Endothelial cell of umbilical vein (primary cell): ENCODE measurements at regions not wholly inside any gene's neighbourhood (a gene's known extent, or its start where the extent isn't known, plus 50 kb on each side); places are given as distances from the start of the nearest gene placed in this dataset.

ENCODE experiments used
- BruUV-seq: library from RNA; stranded (reverse); fragments of 400-500 nt; replicated peaks from 2 replicates; lab custom pipeline; 2021; lab: Mats Ljungman, UMichigan
- CTCF ChIA-PET: fragments of 300-600, 350-600 bp; sonication (Branson Sonifier 250); formaldehyde crosslinking; loops from one replicate; lab custom pipeline; 2021; ENCODE audit warnings: antibody characterized with exemption, inconsistent platforms; lab: Charles Lee
- POLR2A ChIA-PET: fragments of 300-600, 350-600 bp; sonication (Branson Sonifier 250); formaldehyde crosslinking; loops from one replicate; lab custom pipeline; 2021; ENCODE audit warnings: antibody characterized with exemption, inconsistent platforms; lab: Charles Lee
- DNase-seq: peaks from one replicate; pipeline ENCODE4 v3.0.0-alpha.2; 2011; ENCODE audit warnings: low read depth, low spot score
- FAIRE-seq: peaks from 2 replicates; lab custom pipeline; 2011; peaks lifted over from hg19 to GRCh38; lab: Jason Lieb, UNC
- H2AFZ ChIP-seq: 2 replicates; pipeline ENCODE4 v1.6.0; 2012; ENCODE audit warnings: low read depth, low read length, control low read depth, inconsistent platforms
- H3K27ac ChIP-seq: 2 replicates; pipeline ENCODE4 v1.5.1; 2011; ENCODE audit warnings: low read depth, mild to moderate bottlenecking, control low read depth, low read length, moderate library complexity; ENCODE audit not compliant: insufficient read depth
- H3K27me3 ChIP-seq, 2 experiments: 2 replicates each; pipeline versions ENCODE4 v1.6.0 to v1.6.1; 2011; ENCODE audit warnings: low read length in 2 of 2, mixed read lengths in 1 of 2; ENCODE audit not compliant: control insufficient read depth in 2 of 2, insufficient read depth in 2 of 2
- H3K36me3 ChIP-seq, 2 experiments: 2 replicates in 1 of 2; 3 replicates in 1 of 2; pipeline ENCODE4 v1.5.1; 2011; ENCODE audit warnings: low read length in 2 of 2, mild to moderate bottlenecking in 1 of 2, moderate library complexity in 1 of 2; ENCODE audit not compliant: control insufficient read depth in 2 of 2, insufficient read depth in 2 of 2; ENCODE audit errors: extremely low read depth in 1 of 2
- H3K4me1 ChIP-seq: 3 replicates; pipeline ENCODE4 v1.5.1; 2011; ENCODE audit warnings: mild to moderate bottlenecking, low read length; ENCODE audit not compliant: control insufficient read depth, insufficient read depth; ENCODE audit errors: extremely low read depth
- H3K4me2 ChIP-seq: 2 replicates; pipeline ENCODE4 v1.6.1; 2011; ENCODE audit warnings: low read length, control low read depth, mixed read lengths; ENCODE audit not compliant: insufficient read depth
- H3K4me3 ChIP-seq, 3 experiments: fragments of 200-600 bp in 1 of 3; sonication (generic), shearing (Covaris generic) in 1 of 3; replicated peaks in 1 of 3; 2 replicates each; pipeline ENCODE4 v1.5.1; 2011 to 2016; ENCODE audit warnings: control low read depth in 3 of 3, low read length in 3 of 3, mild to moderate bottlenecking in 2 of 3, inconsistent platforms in 1 of 3, low read depth in 1 of 3, moderate library complexity in 1 of 3; ENCODE audit not compliant: insufficient read depth in 1 of 3
- H3K79me2 ChIP-seq: 2 replicates; pipeline ENCODE4 v1.6.0; 2012; ENCODE audit warnings: low read length, inconsistent platforms; ENCODE audit not compliant: control insufficient read depth, insufficient read depth
- H3K9ac ChIP-seq: replicated peaks from 2 replicates; pipeline ENCODE3; 2011; ENCODE audit warnings: low read length, control low read depth; ENCODE audit not compliant: insufficient read depth; ENCODE audit errors: extremely low read depth
- H3K9me1 ChIP-seq: replicated peaks from 3 replicates; pipeline ENCODE4 v1.6.0; 2011; ENCODE audit warnings: mild to moderate bottlenecking, low read length; ENCODE audit not compliant: control insufficient read depth, insufficient read depth; ENCODE audit errors: extremely low read depth
- H3K9me3 ChIP-seq: replicated peaks from 2 replicates; pipeline ENCODE4 v1.5.1; 2012; ENCODE audit warnings: low read length, inconsistent platforms; ENCODE audit not compliant: control insufficient read depth, insufficient read depth
- H4K20me1 ChIP-seq: replicated peaks from 2 replicates; pipeline ENCODE3; 2011; ENCODE audit warnings: mild to moderate bottlenecking, low read length; ENCODE audit not compliant: control insufficient read depth, insufficient read depth; ENCODE audit errors: extremely low read depth
- CTCF ChIP-seq, 2 donors: IDR thresholded peaks; 1 replicate in 1 of 2; 2 replicates in 1 of 2; pipeline ENCODE4 v1.5.1; 2011; ENCODE audit warnings: low read length in 2 of 2, mild to moderate bottlenecking in 2 of 2, moderate library complexity in 2 of 2, control low read depth in 1 of 2, inconsistent platforms in 1 of 2, low read depth in 1 of 2; ENCODE audit not compliant: insufficient read depth in 1 of 2; ENCODE audit errors: extremely low read depth in 1 of 2
- EZH2 ChIP-seq: IDR thresholded peaks from 2 replicates; pipeline ENCODE4 v1.6.1; 2012; ENCODE audit warnings: borderline replicate concordance, low read depth, mild to moderate bottlenecking, moderate library complexity, low read length, inconsistent platforms; ENCODE audit not compliant: severe bottlenecking
- FOS ChIP-seq: IDR thresholded peaks from 2 replicates; pipeline ENCODE4 v1.6.1; 2011; ENCODE audit warnings: mild to moderate bottlenecking, low read length, moderate library complexity, borderline replicate concordance; ENCODE audit not compliant: insufficient read depth
- GATA2 ChIP-seq: IDR thresholded peaks from 2 replicates; pipeline ENCODE4 v1.7.0; 2011; ENCODE audit warnings: low read depth, mild to moderate bottlenecking, moderate library complexity, mixed read lengths, low read length; ENCODE audit not compliant: insufficient read length, insufficient read depth
- JUN ChIP-seq: IDR thresholded peaks from 2 replicates; pipeline ENCODE4 v1.6.1; 2011; ENCODE audit warnings: borderline replicate concordance, low read depth; ENCODE audit not compliant: insufficient read length, insufficient read depth
- MAX ChIP-seq: IDR thresholded peaks from 2 replicates; pipeline ENCODE4 v1.6.1; 2011; ENCODE audit not compliant: insufficient read depth, insufficient read length
- MYC ChIP-seq: IDR thresholded peaks from one replicate; pipeline ENCODE4 v1.6.1; 2011; ENCODE audit warnings: mild to moderate bottlenecking, low read depth, low read length
- POLR2A ChIP-seq: IDR thresholded peaks from 2 replicates; pipeline ENCODE4 v1.6.1; 2012; ENCODE audit warnings: low read depth, mild to moderate bottlenecking, control low read depth, low read length
- POLR2AphosphoS5 ChIP-seq: IDR thresholded peaks from 2 replicates; pipeline ENCODE4 v1.6.1; 2012; ENCODE audit warnings: low read depth, mild to moderate bottlenecking, control low read depth, low read length, moderate library complexity; ENCODE audit not compliant: insufficient read depth
- dilution Hi-C: fragments of 300-500 bp; cut with MboI; formaldehyde crosslinking; loops from one replicate; pipeline ENCODE4 v1.15.0; 2019; ENCODE audit warnings: low sequenced_read_pairs; ENCODE audit not compliant: extremely low pct_ligation_motif_present
- intact Hi-C: fragments of 100-400 bp; cut with micrococcal nuclease; formaldehyde crosslinking; loops from one replicate; pipeline ENCODE4 v1.10.0; 2022

- Histone ChIP-seq H3K9me3 (no peaks in the 10 kb centered on the region), H3K4me1 (no peaks in the 10 kb centered on the region), H3K4me3 (no peak overlapping the region), H3K27me3 (no peaks in the 10 kb centered on the region), H3K9ac (no peak overlapping the region), H2AFZ (no peak overlapping the region), H3K27ac (no peak overlapping the region), H3K4me2 (no peak overlapping the region), H4K20me1 (no peaks in the 10 kb centered on the region), H3K9me1 (no peaks in the 10 kb centered on the region), H3K79me2 (no peaks in the 10 kb centered on the region), H3K36me3 (no peaks in the 10 kb centered on the region)
- DNase-seq (no peak), FAIRE-seq (no peak)
- BruUV-seq, result no TSS peak
- ChIA-PET POLR2A (no interaction called here), CTCF (no interaction called here)
- intact Hi-C loops (no loop called here), dilution Hi-C loops (no loop called here)
- TF ChIP-seq EZH2 (no peak), CTCF (IDR thresholded peaks at IDR 0.05; ENCODE audit: extremely low read depth in 1 of 2, insufficient read depth in 1 of 2, low read depth in 1 of 2, low read length in 2 of 2) (no peak), POLR2A (no peak), MYC (no peak), FOS (no peak), JUN (no peak), MAX (no peak), GATA2 (no peak), POLR2AphosphoS5 (no peak)
Observed at GRCh38 chr18:1394426-1394825, 489.8 kb downstream of the ADCYAP1 start.
